Skeletal muscle tissue (tissue), 3 donors: ENCODE measurements at regions not wholly inside any gene's neighbourhood (a gene's known extent, or its start where the extent isn't known, plus 50 kb on each side); places are given as distances from the start of the nearest gene placed in this dataset.

Experiments
- H3K27ac ChIP-seq: one replicate; pipeline ENCODE4 v1.7.0; 2013; ENCODE audit warnings: mild to moderate bottlenecking, low read depth, low read length, inconsistent platforms
- H3K27me3 ChIP-seq, 3 donors: one replicate each; pipeline ENCODE4 v1.7.0; 2013; ENCODE audit warnings: low read length in 3 of 3; ENCODE audit not compliant: control insufficient read depth in 3 of 3, insufficient read depth in 3 of 3
- H3K36me3 ChIP-seq, 3 donors: one replicate each; pipeline ENCODE4 v1.7.0; 2013; ENCODE audit warnings: low read length in 3 of 3; ENCODE audit not compliant: control insufficient read depth in 3 of 3, insufficient read depth in 3 of 3
- H3K4me1 ChIP-seq, 3 donors: one replicate each; pipeline ENCODE4 v1.7.0; 2013; ENCODE audit warnings: low read length in 3 of 3, mild to moderate bottlenecking in 3 of 3; ENCODE audit not compliant: control insufficient read depth in 3 of 3, insufficient read depth in 3 of 3
- H3K4me3 ChIP-seq, 3 donors: one replicate each; pipeline ENCODE4 v1.7.0; 2013; ENCODE audit warnings: low read length in 3 of 3
- H3K9ac ChIP-seq, 3 donors: one replicate each; pipeline ENCODE4 v1.7.0; 2013; ENCODE audit warnings: low read length in 3 of 3, mild to moderate bottlenecking in 3 of 3, moderate library complexity in 2 of 3, low read depth in 1 of 3
- H3K9me3 ChIP-seq, 3 donors: one replicate each; pipeline ENCODE4 v1.7.0; 2013; ENCODE audit warnings: low read length in 3 of 3; ENCODE audit not compliant: control insufficient read depth in 3 of 3
- donor health status: Osteomylitis.

GRCh38 chr15:77731945-77732344, 99.2 kb upstream of the LINGO1 start:
- H3K9ac ChIP-seq = no peak overlapping the region

DNA sequence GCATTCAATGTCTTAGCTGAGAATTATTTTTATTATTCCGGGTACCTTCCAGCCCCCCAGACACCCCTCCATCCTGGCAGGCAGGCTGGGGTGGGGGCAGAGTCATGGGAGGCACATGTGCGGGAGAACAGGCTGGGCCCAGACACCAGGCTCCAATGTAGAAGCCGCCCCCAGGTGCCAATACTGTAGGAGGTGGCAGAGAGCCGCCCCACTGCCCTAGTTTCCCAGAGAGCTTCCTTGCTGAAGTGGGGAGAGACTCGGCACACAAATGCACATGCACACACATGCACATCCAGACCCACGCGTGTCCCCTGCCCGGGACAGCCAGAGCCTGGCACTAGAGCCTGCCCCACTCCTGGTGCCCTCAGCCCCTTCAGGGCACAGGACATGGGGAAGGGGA, 98.4 kb upstream of the LINGO1 start:
- Histone ChIP-seq H3K27me3 (peaks cover 8 to 42% (median 39%) of the 10 kb centered on the region in 3 donors), H3K4me1 (no peaks in the 10 kb centered on the region), H3K27ac (no peak overlapping the region)

More at GRCh38 chr15:77731945-77732344, 99.2 kb upstream of the LINGO1 start:
- H3K36me3 ChIP-seq = no peaks in the 10 kb centered on the region
- H3K4me3 ChIP-seq = no peak overlapping the region
- H3K27me3 ChIP-seq = peaks cover 7 to 43% (median 38%) of the 10 kb centered on the region in 3 donors
- H3K27ac ChIP-seq = no peak overlapping the region
- H3K4me1 ChIP-seq = no peaks in the 10 kb centered on the region
- H3K9me3 ChIP-seq = no peaks in the 10 kb centered on the region

DNA sequence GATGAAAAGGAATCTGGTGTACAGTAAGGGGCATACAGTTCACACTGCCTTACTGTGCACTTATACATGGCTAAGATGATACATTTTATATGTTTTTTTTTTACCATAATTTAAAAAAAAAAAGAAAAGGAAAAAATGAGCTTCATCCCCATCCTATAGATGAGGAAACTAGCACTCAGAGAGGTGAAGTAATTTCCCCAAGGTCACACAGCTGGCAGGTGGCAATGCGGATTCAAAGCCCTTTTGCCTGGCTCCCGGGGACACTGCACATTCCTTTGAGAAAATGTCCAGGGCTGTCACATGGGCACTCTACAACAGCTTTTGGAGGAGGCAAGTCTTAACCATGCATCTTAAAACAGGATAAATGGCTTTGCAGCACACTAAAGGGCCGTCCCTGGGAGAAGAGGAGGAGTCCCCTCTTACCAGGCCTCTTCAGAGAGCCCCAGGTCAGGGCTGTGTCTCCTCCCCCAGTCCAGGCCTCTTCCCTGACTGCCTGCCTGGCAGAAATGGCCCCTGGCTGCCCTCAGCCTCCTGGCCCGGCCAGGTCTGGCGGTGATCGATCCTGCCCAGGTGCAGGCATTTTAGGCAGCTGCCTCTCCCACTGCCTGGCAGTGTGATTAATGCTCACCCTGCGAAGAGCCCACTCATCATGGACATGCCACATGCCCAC, 95.1 kb upstream of the LINGO1 start:
- Histone ChIP-seq H3K4me3 (no peak overlapping the region), H3K4me1 (peaks cover 0 to 3% (median 0%) of the 10 kb centered on the region in 3 donors), H3K36me3 (no peaks in the 10 kb centered on the region), H3K9ac (no peak overlapping the region), H3K27ac (no peak overlapping the region), H3K9me3 (no peaks in the 10 kb centered on the region), H3K27me3 (peaks cover 2 to 44% (median 44%) of the 10 kb centered on the region in 3 donors)

More for the DNA sequence above, 98.4 kb upstream of the LINGO1 start:
- no peak overlapping the region for H3K4me3 ChIP-seq
- H3K36me3 ChIP-seq = no peaks in the 10 kb centered on the region
- H3K9ac ChIP-seq = no peak overlapping the region
- H3K9me3 ChIP-seq = no peaks in the 10 kb centered on the region

GRCh38 chr15:77724715-77725114, 92.0 kb upstream of the LINGO1 start:
- Histone ChIP-seq H3K27me3 (peaks cover 3 to 40% (median 26%) of the 10 kb centered on the region in 3 donors), H3K4me3 (no peak overlapping the region), H3K36me3 (no peaks in the 10 kb centered on the region), H3K9ac (no peak overlapping the region), H3K27ac (no peak overlapping the region), H3K9me3 (no peaks in the 10 kb centered on the region), H3K4me1 (peaks cover 0 to 3% (median 0%) of the 10 kb centered on the region in 3 donors)

DNA sequence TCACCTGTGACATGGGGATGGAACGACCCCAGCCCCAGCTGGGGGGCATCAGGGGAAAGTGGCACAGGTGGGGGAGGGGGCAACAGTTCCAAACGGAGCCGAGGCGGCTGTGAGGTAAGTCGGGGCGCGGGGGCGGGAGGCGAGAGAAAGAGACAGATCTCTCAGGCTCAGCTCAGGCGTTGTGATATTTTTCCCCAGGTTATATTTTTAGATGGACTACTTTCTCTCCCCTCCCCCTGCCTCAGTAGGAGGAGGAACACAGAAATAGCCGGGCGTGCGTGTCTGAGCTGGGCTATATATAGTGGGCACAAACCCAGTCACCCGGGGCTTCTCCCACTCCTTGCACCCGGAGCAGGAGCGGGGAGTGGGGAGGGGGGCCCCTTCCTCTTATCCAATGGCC, 91.0 kb upstream of the LINGO1 start:
- Histone ChIP-seq H3K4me1 (peaks cover 0 to 3% (median 0%) of the 10 kb centered on the region in 3 donors), H3K9ac (no peak overlapping the region), H3K4me3 (no peak overlapping the region), H3K27me3 (peaks cover 7 to 34% (median 26%) of the 10 kb centered on the region in 3 donors), H3K9me3 (no peaks in the 10 kb centered on the region), H3K27ac (no peak overlapping the region), H3K36me3 (no peaks in the 10 kb centered on the region)

- H3K36me3 ChIP-seq = no peaks in the 10 kb centered on the region
- H3K4me1 ChIP-seq = peaks cover 0 to 3% (median 0%) of the 10 kb centered on the region in 3 donors
- peaks cover 7 to 27% (median 26%) of the 10 kb centered on the region in 3 donors for H3K27me3 ChIP-seq
- no peak overlapping the region for H3K27ac ChIP-seq
- no peak overlapping the region for H3K4me3 ChIP-seq
- no peak overlapping the region for H3K9ac ChIP-seq
- H3K9me3 ChIP-seq = no peaks in the 10 kb centered on the region
Measured at GRCh38 chr15:77722759-77723460, 90.2 kb upstream of the LINGO1 start.

- no peak overlapping the region for H3K9ac ChIP-seq
- H3K4me1 ChIP-seq = peaks cover 0 to 3% (median 0%) of the 10 kb centered on the region in 3 donors
- peaks cover 9 to 26% (median 26%) of the 10 kb centered on the region in 3 donors for H3K27me3 ChIP-seq
- H3K4me3 ChIP-seq = no peak overlapping the region
- no peaks in the 10 kb centered on the region for H3K9me3 ChIP-seq
- H3K27ac ChIP-seq = no peak overlapping the region
- no peaks in the 10 kb centered on the region for H3K36me3 ChIP-seq
Measured at GRCh38 chr15:77721963-77722362, 89.3 kb upstream of the LINGO1 start.

- Histone ChIP-seq H3K27ac (no peak overlapping the region), H3K9ac (no peak overlapping the region), H3K4me3 (no peak overlapping the region), H3K36me3 (no peaks in the 10 kb centered on the region), H3K27me3 (peaks cover 11 to 32% (median 25%) of the 10 kb centered on the region in 3 donors), H3K9me3 (no peaks in the 10 kb centered on the region), H3K4me1 (peaks cover 0 to 3% (median 0%) of the 10 kb centered on the region in 3 donors)
Measured at GRCh38 chr15:77720655-77721054, 87.9 kb upstream of the LINGO1 start.

GRCh38 chr15:77720173-77720572, 87.5 kb upstream of the LINGO1 start:
- Histone ChIP-seq H3K27ac (no peak overlapping the region), H3K4me1 (peaks cover 0 to 3% (median 0%) of the 10 kb centered on the region in 3 donors), H3K36me3 (no peaks in the 10 kb centered on the region)

GRCh38 chr15:77719450-77719849, 86.7 kb upstream of the LINGO1 start:
- no peak overlapping the region for H3K27ac ChIP-seq
- peaks cover 0 to 3% (median 0%) of the 10 kb centered on the region in 3 donors for H3K4me1 ChIP-seq
- no peak overlapping the region for H3K9ac ChIP-seq
- no peak overlapping the region for H3K4me3 ChIP-seq
- H3K27me3 ChIP-seq = peaks cover 11 to 38% (median 27%) of the 10 kb centered on the region in 3 donors
- no peaks in the 10 kb centered on the region for H3K36me3 ChIP-seq
- no peaks in the 10 kb centered on the region for H3K9me3 ChIP-seq

More at GRCh38 chr15:77720173-77720572, 87.5 kb upstream of the LINGO1 start:
- H3K4me3 ChIP-seq = no peak overlapping the region
- no peaks in the 10 kb centered on the region for H3K9me3 ChIP-seq
- H3K27me3 ChIP-seq = peaks cover 11 to 36% (median 25%) of the 10 kb centered on the region in 3 donors
- H3K9ac ChIP-seq = no peak overlapping the region
